T-cell (primary cell): ENCODE measurements at regions not wholly inside any gene's neighbourhood (a gene's known extent, or its start where the extent isn't known, plus 50 kb on each side); places are given as distances from the start of the nearest gene placed in this dataset.

Experiments used
- ATAC-seq, 4 experiments: fragments of 200-7000 bp in 3 of 4; fragments of 150-1000 bp in 1 of 4; cut with Tn5 transposase; replicated peaks in 1 of 4; 1 replicate in 3 of 4; 2 replicates in 1 of 4; pipeline ENCODE4 v1.10.0; 2021; ENCODE audit warnings: moderate library complexity in 3 of 4, mild to moderate bottlenecking in 2 of 4, moderate number of reproducible peaks in 1 of 4
- CTCF ChIA-PET, 2 donors: fragments of 300-600 bp; sonication (Branson Sonifier 250); formaldehyde crosslinking; loops; one replicate each; lab custom pipeline; 2022; ENCODE audit warnings: antibody characterized with exemption in 2 of 2; lab: Charles Lee
- POLR2A ChIA-PET, 2 donors: fragments of 300-600 bp; sonication (Branson Sonifier 250); formaldehyde crosslinking; loops; one replicate each; lab custom pipeline; 2022; ENCODE audit warnings: antibody characterized with exemption in 2 of 2; lab: Charles Lee
- DNase-seq, 35 experiments: peaks; one replicate each; pipeline versions ENCODE4 v3.0.0 to v3.0.0-alpha.2; 2013 to 2023
- H3K27ac ChIP-seq: one replicate; pipeline ENCODE4 v1.5.1; 2013; ENCODE audit warnings: low read length
- H3K27me3 ChIP-seq, 2 experiments: replicated peaks in 1 of 2; 1 replicate in 1 of 2; 2 replicates in 1 of 2; pipeline versions ENCODE4 v1.6.1 to v1.7.0; 2013; ENCODE audit warnings: low read length in 1 of 2, mixed read lengths in 1 of 2; ENCODE audit not compliant: control insufficient read depth in 2 of 2, insufficient read depth in 2 of 2; ENCODE audit errors: extremely low read depth in 1 of 2
- H3K36me3 ChIP-seq, 2 donors: 1 replicate in 1 of 2; 2 replicates in 1 of 2; pipeline versions ENCODE4 v1.6.1 to v1.7.0; 2013; ENCODE audit warnings: low read length in 1 of 2; ENCODE audit not compliant: control insufficient read depth in 2 of 2, insufficient read depth in 1 of 2; ENCODE audit errors: extremely low read depth in 1 of 2
- H3K4me1 ChIP-seq, 2 experiments: 1 replicate in 1 of 2; 2 replicates in 1 of 2; pipeline versions ENCODE4 v1.6.1 to v1.7.0; 2013; ENCODE audit warnings: low read length in 2 of 2, mixed read lengths in 1 of 2; ENCODE audit not compliant: insufficient read depth in 2 of 2, control insufficient read depth in 1 of 2; ENCODE audit errors: extremely low read depth in 1 of 2
- H3K4me3 ChIP-seq, 2 donors: 1 replicate in 1 of 2; 2 replicates in 1 of 2; pipeline versions ENCODE4 v1.5.1 to v1.7.0; 2013; ENCODE audit warnings: mild to moderate bottlenecking in 2 of 2, low read length in 1 of 2, moderate library complexity in 1 of 2; ENCODE audit not compliant: control insufficient read depth in 1 of 2; ENCODE audit errors: extremely low read depth in 1 of 2
- H3K9me3 ChIP-seq: 2 replicates; pipeline ENCODE4 v1.7.0; 2013
- H3K27ac Mint-ChIP-seq, 2 donors: one replicate each; pipeline ENCODE4 v1.8.0; 2020 to 2021; ENCODE audit warnings: mild to moderate bottlenecking in 2 of 2, mixed read lengths in 2 of 2
- H3K27me3 Mint-ChIP-seq, 2 donors: one replicate each; pipeline ENCODE4 v1.8.0; 2021 to 2022; ENCODE audit warnings: mixed read lengths in 2 of 2
- H3K36me3 Mint-ChIP-seq: one replicate; pipeline ENCODE4 v1.8.0; 2021; ENCODE audit warnings: mixed read lengths
- H3K4me1 Mint-ChIP-seq, 3 donors: one replicate each; pipeline ENCODE4 v1.8.0; 2020 to 2022; ENCODE audit warnings: mixed read lengths in 3 of 3, mild to moderate bottlenecking in 1 of 3
- H3K4me3 Mint-ChIP-seq, 3 donors: one replicate each; pipeline ENCODE4 v1.8.0; 2020 to 2022; ENCODE audit warnings: mild to moderate bottlenecking in 3 of 3, mixed read lengths in 3 of 3, moderate library complexity in 3 of 3
- H3K9me3 Mint-ChIP-seq, 3 donors: one replicate each; pipeline ENCODE4 v1.8.0; 2020 to 2022; ENCODE audit warnings: mixed read lengths in 3 of 3
- WGBS: methylation state at CpG from one replicate; pipeline ENCODE4 v1.1.5; 2013; ENCODE audit warnings: missing lambda C conversion rate; ENCODE audit not compliant: insufficient coverage; 5-methylcytosine and 5-hydroxymethylcytosine counted together

GRCh38 chr21:27825035-27825434 is 858.1 kb upstream of the ADAMTS5 start:
- no peaks in the 10 kb centered on the region for H3K4me1 ChIP-seq
- no peaks in the 10 kb centered on the region for H3K36me3 ChIP-seq
- CTCF ChIA-PET, result no interaction called here
- H3K27me3 ChIP-seq, result no peaks in the 10 kb centered on the region
- H3K4me3 ChIP-seq, result no peak overlapping the region
- no peak overlapping the region for H3K27ac Mint-ChIP-seq
- no peak for DNase-seq
- no peak for ATAC-seq
- H3K4me1 Mint-ChIP-seq, result no peaks in the 10 kb centered on the region
- H3K36me3 Mint-ChIP-seq, result no peaks in the 10 kb centered on the region
- WGBS, result 94% methylated on average over 3 of the region's 5 CpGs
- H3K9me3 Mint-ChIP-seq, result peaks cover 10 to 17% (median 12%) of the 10 kb centered on the region in 3 donors
- H3K9me3 ChIP-seq, result no peaks in the 10 kb centered on the region
- no peaks in the 10 kb centered on the region for H3K27me3 Mint-ChIP-seq
- H3K4me3 Mint-ChIP-seq, result no peak overlapping the region
- no peak overlapping the region for H3K27ac ChIP-seq
- POLR2A ChIA-PET, result no interaction called here

GRCh38 chr21:27823652-27824201 is 856.8 kb upstream of the ADAMTS5 start:
- H3K36me3 ChIP-seq, result no peaks in the 10 kb centered on the region
- ATAC-seq (no peak), DNase-seq (no peak)
- Mint-ChIP-seq H3K4me1 (no peaks in the 10 kb centered on the region), H3K4me3 (no peak overlapping the region), H3K36me3 (no peaks in the 10 kb centered on the region), H3K27ac (no peak overlapping the region), H3K27me3 (no peaks in the 10 kb centered on the region), H3K9me3 (peaks cover 5 to 17% (median 10%) of the 10 kb centered on the region in 3 donors)
- H3K4me1 ChIP-seq, result no peaks in the 10 kb centered on the region
- 81% methylated on average over 5 of the region's 8 CpGs for WGBS
- POLR2A ChIA-PET, result no interaction called here
- no peak overlapping the region for H3K4me3 ChIP-seq
- H3K27me3 ChIP-seq, result no peaks in the 10 kb centered on the region
- CTCF ChIA-PET, result no interaction called here
- H3K9me3 ChIP-seq, result no peaks in the 10 kb centered on the region
- H3K27ac ChIP-seq, result no peak overlapping the region

GRCh38 chr21:27820342-27820741 is 853.5 kb upstream of the ADAMTS5 start:
- DNase-seq (no peak), ATAC-seq (no peak)
- Mint-ChIP-seq H3K4me1 (no peaks in the 10 kb centered on the region), H3K9me3 (peaks cover 0 to 5% (median 0%) of the 10 kb centered on the region in 3 donors), H3K27me3 (no peaks in the 10 kb centered on the region), H3K36me3 (no peaks in the 10 kb centered on the region), H3K27ac (no peak overlapping the region), H3K4me3 (no peak overlapping the region)
- Histone ChIP-seq H3K27ac (no peak overlapping the region), H3K36me3 (no peaks in the 10 kb centered on the region), H3K4me1 (no peaks in the 10 kb centered on the region), H3K27me3 (no peaks in the 10 kb centered on the region), H3K4me3 (no peak overlapping the region), H3K9me3 (no peaks in the 10 kb centered on the region)
- no CpG with 5 or more reads among the region's 1 CpG for WGBS
- CTCF ChIA-PET, result no interaction called here
- POLR2A ChIA-PET, result no interaction called here

- Histone ChIP-seq H3K4me1 (no peaks in the 10 kb centered on the region), H3K27me3 (no peaks in the 10 kb centered on the region), H3K27ac (no peak overlapping the region), H3K9me3 (no peaks in the 10 kb centered on the region), H3K4me3 (no peak overlapping the region), H3K36me3 (no peaks in the 10 kb centered on the region)
- CTCF ChIA-PET, result no interaction called here
- DNase-seq (no peak), ATAC-seq (no peak)
- Mint-ChIP-seq H3K27ac (no peak overlapping the region), H3K4me3 (no peak overlapping the region), H3K27me3 (no peaks in the 10 kb centered on the region), H3K9me3 (peaks cover 0 to 5% (median 0%) of the 10 kb centered on the region in 3 donors), H3K4me1 (no peaks in the 10 kb centered on the region), H3K36me3 (no peaks in the 10 kb centered on the region)
- WGBS, result no CpG with 5 or more reads among the region's 3 CpGs
- POLR2A ChIA-PET, result no interaction called here
Observed at GRCh38 chr21:27819299-27819698, 852.4 kb upstream of the ADAMTS5 start.

GRCh38 chr21:27818847-27819246 is 852.0 kb upstream of the ADAMTS5 start:
- Histone ChIP-seq H3K27ac (no peak overlapping the region), H3K9me3 (no peaks in the 10 kb centered on the region), H3K27me3 (no peaks in the 10 kb centered on the region), H3K4me3 (no peak overlapping the region), H3K4me1 (no peaks in the 10 kb centered on the region), H3K36me3 (no peaks in the 10 kb centered on the region)
- ChIA-PET CTCF (interaction anchor here in 1 of 2 donors (0.6 kb wide), 2 partner anchors 14 to 36 kb away, joined by 3 to 5 read pairs; no protein-coding TSS in a partner anchor), POLR2A (no interaction called here)
- Mint-ChIP-seq H3K4me1 (no peaks in the 10 kb centered on the region), H3K27ac (no peak overlapping the region), H3K36me3 (no peaks in the 10 kb centered on the region), H3K27me3 (no peaks in the 10 kb centered on the region), H3K4me3 (no peak overlapping the region), H3K9me3 (peaks cover 0 to 5% (median 0%) of the 10 kb centered on the region in 3 donors)
- DNase-seq (no peak), ATAC-seq (no peak)
- WGBS, result 80% methylated on average over 1 of the region's 4 CpGs

GRCh38 chr21:27817902-27818623 is 851.2 kb upstream of the ADAMTS5 start:
- Histone ChIP-seq H3K9me3 (no peaks in the 10 kb centered on the region), H3K4me1 (no peaks in the 10 kb centered on the region), H3K27me3 (no peaks in the 10 kb centered on the region), H3K4me3 (no peak overlapping the region), H3K27ac (no peak overlapping the region), H3K36me3 (no peaks in the 10 kb centered on the region)
- Mint-ChIP-seq H3K27me3 (no peaks in the 10 kb centered on the region), H3K4me3 (no peak overlapping the region), H3K36me3 (no peaks in the 10 kb centered on the region), H3K27ac (no peak overlapping the region), H3K9me3 (peaks cover 0 to 5% (median 0%) of the 10 kb centered on the region in 3 donors), H3K4me1 (no peaks in the 10 kb centered on the region)
- ChIA-PET POLR2A (no interaction called here), CTCF (interaction anchor here in 1 of 2 donors (0.6 kb wide), 1 partner anchor 35 kb away, joined by 5 read pairs; no protein-coding TSS in a partner anchor)
- no CpG with 5 or more reads among the region's 5 CpGs for WGBS
- ATAC-seq (no peak), DNase-seq (no peak)
